GM18858 (cell line): ENCODE measurements at regions not wholly inside any gene's neighbourhood (a gene's known extent, or its start where the extent isn't known, plus 50 kb on each side); places are given as distances from the start of the nearest gene placed in this dataset.
"Not testable (repeated sequence)": the region's sequence is repeated elsewhere in the genome, so short reads cannot be mapped to it uniquely, and the experiment has no call there.

Experiments
- ATAC-seq: cut with Tn5 transposase; IDR thresholded peaks from one replicate; pipeline ENCODE4 v1.9.1; 2021; ENCODE audit not compliant: unreplicated experiment

DNA sequence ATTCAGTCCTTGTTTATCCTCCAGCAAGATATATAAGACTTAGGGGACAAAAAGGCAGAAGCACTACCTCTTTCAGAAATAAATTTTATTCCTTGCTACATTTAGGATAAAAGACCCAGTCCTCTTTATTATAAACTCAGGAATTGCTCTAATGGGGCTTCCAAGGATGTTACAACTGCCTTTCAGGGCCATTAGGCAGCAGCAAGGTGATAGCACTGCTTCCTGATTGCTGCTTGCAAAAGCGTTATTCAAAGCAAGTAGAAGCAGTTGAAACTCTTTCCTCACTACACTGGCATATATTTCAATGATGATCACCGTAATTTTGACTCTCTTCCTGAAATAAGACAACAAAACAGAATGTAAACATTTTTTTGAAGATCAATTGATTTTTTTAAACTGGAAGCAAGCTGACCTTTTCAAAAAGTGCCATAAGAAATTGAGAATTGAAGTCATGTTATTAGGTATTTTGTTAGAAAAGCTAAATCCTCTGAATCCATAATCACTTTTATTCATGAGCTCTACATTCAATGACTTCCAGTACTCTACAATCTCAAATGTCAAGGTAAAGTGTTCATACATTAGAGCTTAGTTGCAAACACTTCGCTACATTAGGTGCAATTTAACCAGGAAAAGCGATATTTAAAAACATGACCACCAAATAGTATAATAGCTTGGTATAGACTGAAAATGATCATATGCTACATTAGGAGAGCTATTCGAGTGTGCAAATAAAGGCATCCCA, 233.4 kb upstream of the SYT10 start:
- no peak for ATAC-seq

DNA sequence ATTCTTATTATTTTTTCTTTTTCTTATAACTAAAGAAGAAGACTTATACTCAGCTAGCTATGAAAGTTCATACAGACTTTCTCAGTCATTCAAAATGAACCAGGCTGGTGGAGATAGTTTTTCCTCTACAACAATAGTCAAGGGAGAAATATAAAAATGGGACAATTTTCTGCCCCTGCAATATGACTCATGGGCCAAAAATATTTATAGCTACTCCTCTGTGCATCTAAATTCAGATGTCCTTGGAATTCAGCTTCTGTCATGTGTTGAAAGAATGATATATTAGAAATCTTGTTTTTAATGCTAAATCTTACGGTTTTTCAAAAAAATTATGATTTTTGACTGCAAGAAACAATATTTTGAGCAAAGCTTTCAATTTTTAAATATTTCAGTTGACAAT, 237.2 kb upstream of the SYT10 start:
- no peak for ATAC-seq

GRCh38 chr12:33678221-33678964, 238.8 kb upstream of the SYT10 start:
- no peak for ATAC-seq

- ATAC-seq: no peak
Observed at GRCh38 chr12:33690562-33690961, 250.9 kb upstream of the SYT10 start.

DNA sequence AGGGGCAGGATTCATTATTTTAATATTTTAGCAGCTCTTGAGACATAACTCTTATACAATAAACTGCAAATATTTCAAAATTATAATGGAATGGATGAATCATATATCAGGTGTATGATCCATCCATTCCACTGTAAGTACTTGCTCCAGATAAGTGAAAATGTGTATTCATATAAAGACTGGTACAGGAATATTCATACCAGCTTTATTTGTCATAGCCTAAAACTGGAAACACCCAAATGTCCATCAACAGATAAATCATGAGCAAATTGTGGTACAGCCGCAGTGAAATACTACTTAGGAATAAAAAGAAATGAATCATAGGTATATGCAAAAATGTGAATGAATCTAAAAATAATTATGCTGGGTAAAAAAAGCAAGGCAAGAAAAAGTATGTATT, 263.6 kb upstream of the SYT10 start:
- no peak for ATAC-seq

- no peak for ATAC-seq
Observed at GRCh38 chr12:33706927-33707326, 267.3 kb upstream of the SYT10 start.

DNA sequence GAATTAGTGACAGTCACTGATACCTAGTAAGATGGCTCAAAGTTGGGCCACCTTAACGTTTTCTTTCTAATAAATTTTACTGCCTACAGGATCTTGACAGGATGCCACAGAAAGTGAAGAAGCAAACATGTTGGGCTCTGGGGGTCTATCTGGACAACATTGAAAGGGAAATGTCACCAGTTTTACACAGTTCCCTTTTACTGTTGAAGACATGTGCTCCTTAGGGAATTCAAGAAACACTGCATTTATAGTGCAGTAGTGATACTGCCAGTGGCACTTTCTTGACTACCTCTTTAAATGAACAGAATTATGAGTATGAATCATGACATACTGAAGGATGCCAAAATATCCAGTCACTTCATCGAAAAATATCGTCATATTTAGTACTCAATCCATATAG, 269.3 kb upstream of the SYT10 start:
- ATAC-seq: no peak

DNA sequence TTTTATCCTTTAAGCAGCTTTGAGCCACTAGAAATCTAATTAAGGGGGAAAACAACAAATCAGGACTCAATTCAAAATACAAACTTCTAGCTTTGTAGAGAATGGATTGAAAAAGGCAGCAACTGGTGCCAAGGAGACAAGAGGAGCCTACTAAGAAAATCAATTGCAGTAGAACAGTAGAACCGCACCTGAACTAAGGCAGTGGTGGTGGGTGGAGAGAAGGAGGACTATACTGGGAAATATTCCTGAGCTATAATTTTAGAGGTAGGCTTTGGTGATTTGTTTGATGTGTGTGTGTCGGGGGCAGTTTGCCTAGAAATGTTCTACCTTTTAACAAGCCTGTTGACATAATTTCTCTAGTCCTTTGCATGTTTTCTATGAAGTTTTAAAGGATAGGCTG, 270.9 kb upstream of the SYT10 start:
- no peak for ATAC-seq

DNA sequence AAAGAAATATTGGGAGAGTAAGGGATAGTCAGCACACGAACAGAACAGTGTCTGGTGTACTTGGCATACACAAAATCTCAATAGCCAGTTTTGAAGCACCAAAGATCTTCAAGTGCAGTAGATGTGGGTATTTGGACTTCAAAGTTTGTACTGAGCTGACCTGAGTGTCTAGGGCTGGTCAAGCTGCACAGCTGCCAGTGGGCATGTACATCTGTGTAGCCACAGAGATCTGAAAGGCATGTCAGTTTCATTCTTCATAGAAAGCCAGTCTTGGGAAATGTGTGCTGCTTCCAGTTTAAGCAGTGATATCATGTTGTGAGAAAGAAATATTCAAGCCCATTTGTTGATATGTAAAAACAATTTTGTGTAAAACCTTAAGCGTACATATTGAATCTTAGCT, 279.0 kb upstream of the SYT10 start:
- ATAC-seq: no peak

- ATAC-seq: no peak
Observed at GRCh38 chr12:33721561-33721960, 281.9 kb upstream of the SYT10 start.

DNA sequence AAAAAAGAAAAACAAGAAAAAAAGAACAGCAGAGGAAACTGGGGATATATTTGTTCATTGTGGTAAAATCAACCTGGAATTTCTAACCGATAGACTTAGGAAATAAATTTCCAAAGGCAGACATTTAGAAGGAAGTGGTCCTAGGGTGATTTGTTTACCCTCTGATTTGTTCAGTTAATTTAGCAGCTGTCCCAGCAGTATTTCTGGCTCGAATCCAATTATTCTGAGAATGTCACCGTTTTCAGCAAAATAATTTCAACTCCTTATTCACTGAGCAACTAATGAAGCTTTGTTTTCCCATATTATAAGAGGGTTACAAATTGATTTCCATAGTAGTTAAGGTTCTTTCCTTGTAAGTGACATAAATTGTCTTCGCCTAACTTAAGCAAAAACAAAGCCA, 285.2 kb upstream of the SYT10 start:
- no peak for ATAC-seq

DNA sequence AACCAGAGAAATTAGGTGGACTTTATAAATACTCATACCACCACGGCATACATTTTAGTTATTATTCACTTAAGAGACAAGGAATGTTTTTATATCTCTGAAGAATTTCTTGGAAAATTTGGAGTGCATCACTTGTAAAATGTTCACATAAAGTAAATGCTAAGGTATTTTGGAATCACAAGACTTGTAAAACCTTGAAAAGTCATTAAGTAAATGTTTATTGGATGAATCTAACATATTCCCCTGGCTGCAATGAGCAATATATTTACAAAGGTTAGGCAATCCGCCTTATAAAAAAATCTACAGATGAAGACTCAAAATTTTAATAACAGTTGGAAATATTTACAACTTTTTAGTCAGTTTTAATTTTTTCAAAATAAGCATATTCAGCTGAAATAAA, 287.4 kb upstream of the ALG10 start:
- ATAC-seq: no peak

DNA sequence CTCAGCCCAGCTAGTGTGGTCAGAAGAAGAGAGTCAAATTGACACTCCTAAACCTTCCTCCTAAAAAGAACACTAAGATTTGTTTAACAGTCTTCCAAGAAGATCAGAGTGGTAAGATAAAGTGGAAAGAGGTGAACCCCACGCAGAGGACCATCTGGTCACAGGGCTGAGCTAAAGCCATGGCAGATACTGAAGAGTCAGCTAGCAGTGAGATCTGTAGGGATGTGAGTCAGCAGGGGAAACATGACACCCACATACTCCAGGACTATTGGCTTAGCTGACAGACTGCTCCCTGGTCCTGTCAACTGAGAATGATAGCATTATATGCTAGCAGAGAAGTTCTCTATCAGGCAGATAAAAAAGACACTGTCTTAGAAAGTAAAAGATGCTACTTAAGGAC, 269.4 kb upstream of the ALG10 start:
- ATAC-seq: no peak

DNA sequence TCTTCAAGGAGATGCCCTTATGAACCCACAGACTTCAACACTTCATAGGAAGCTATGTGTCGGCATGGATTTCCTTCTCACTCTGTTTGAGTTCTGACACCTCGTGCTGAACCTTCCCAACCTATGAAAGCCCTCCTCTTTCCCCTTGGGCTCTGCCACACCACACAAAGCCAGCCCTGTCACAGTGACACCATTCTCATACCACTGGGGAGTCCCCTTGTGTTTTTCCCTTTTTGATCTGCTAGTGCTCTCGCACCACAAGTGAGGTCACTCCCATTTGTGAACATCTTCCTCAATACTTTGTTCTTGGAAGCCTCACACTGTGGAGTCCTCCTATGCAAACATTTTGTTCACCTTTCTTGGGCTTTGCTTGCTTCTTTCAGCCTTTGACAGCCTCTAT, 264.6 kb upstream of the ALG10 start:
- no peak for ATAC-seq

- no peak for ATAC-seq
Observed at GRCh38 chr12:33759279-33759678, 263.0 kb upstream of the ALG10 start.

DNA sequence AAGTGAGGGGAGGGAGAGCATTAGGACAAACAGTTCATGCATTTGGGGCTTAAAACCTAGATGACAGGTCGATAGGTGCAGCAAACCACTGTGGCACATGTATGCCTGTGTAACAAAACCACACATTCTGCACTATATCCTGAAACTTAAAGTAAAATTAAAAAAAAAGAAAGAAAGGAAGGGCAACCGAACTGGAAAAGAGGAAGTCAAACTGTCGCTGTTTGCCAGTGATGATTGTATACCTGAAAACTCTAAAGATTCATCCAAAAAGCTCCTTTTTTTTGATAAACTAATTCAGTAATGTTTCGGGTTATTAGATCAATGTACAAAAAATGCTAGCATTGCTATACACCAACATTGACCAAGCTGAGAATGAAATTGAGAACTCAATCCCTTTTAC, 259.0 kb upstream of the ALG10 start:
- ATAC-seq: no peak

- ATAC-seq: no peak
Observed at GRCh38 chr12:33770652-33771051, 251.6 kb upstream of the ALG10 start.

- no peak for ATAC-seq
Observed at GRCh38 chr12:33771889-33772288, 250.4 kb upstream of the ALG10 start.

GRCh38 chr12:33773091-33773490, 249.2 kb upstream of the ALG10 start:
- not testable (repeated sequence) for ATAC-seq

DNA sequence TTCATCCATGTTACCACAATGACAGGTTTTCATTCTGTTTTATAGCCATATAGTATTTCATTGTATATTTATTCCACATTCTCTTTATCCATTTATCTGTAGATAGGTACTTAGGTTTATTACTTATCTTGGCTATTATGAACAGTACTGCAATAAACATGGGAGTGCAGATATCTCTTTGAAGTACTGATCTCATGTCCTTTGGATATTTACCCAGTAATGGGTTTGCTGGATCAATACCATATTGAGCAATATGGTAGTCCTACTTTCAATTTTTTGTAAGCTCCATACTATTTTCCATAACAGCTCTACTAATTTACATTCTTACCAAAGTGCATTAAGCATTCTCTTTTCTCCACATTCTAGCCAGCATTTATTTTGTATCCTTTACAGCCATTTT, 235.8 kb upstream of the ALG10 start:
- ATAC-seq: no peak

DNA sequence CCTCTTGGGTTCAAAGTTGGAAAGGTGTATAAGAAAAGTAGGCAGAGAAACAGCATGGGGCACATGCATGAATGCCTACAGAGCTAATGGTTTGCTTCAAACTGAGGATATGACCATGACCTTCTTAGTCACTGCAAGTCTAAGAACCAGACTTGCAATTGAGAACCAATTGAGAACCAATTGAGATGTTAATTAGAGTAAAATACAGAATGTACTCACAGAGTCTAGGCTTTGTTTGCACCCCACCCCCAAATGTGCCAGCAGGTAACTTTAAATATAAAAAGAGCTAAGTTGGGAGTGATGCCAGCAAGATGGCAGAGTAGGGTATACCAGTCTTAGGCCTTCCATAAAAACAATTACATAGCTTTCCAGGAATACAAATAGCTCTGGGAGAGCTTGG, 227.3 kb upstream of the ALG10 start:
- no peak for ATAC-seq

DNA sequence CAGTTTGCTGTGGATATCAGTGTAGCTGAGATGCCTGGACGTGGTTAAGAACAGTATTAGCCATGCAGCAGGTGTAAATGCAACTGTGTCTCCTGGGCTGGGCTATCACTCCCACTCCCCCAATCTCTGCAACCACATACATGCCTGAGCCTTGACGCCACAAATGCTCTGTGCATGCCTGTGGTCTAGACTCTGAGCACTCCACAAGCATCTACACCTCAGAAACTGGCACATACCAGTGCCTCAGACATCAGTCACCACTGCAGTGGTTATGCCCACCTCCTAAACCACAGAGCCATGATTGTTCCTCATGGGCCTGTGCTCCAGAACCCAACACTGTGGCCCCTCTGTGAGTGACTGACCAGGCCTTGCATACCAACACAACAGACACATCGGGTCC, 226.8 kb upstream of the ALG10 start:
- no peak for ATAC-seq

DNA sequence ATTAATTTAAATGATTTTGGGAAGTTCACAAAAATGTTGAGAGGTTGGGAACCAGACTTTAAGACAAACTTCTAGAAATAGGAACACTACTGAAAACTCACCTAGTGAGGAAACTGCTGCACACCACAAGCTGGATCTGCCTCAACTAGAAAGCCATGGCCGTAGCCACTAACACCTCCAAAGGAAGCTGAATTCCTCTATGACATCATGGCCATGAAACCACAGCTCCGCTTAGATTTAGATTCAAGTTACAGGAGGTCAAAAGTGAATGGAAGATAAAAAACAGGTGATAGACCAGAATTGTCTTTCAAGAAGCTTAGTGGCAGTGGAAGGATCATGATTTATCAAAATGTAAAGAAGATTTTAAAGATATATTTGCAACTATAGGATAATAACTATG, 208.8 kb upstream of the ALG10 start:
- ATAC-seq: no peak
